ENCODE measurements at regions not wholly inside any gene's neighbourhood (a gene's known extent, or its start where the extent isn't known, plus 50 kb on each side); places are given as distances from the start of the nearest gene placed in this dataset.

DNA sequence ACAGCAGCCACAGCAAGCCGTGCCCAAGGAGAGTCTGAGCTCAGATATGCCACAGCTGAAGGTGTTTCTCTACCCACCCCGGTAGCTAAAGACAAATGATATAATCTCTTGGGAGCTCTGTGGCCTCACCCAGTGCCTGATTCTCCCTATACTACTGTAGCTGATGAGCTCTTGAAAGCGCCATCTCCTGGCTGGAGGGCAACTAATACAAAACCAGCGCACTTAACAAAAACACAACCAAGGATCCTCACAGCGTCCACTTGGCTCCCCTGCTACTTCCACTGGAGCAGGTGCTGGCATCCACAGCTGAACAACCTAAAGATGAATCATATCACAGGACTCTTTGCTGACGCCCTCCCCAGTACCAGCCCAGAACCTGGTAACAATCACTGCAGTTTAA lies 1212.0 kb downstream of the PCDH17 start:
- ChIA-PET POLR2A (no interaction called here), CTCF (interaction anchor here (0.9 kb wide), 1 partner anchor 12 kb away, joined by 3 read pairs; no protein-coding TSS in a partner anchor)
- DNase-seq = no peak
- H3K79me2 ChIP-seq (ENCODE audit: insufficient read depth) = no peaks in the 10 kb centered on the region
- H3K27me3 ChIP-seq (ENCODE audit: insufficient read depth) = no peaks in the 10 kb centered on the region
- no peak for TF ChIP-seq SMC3 (IDR thresholded peaks at IDR 0.05; ENCODE audit: low read depth, low read length)
- no peak overlapping the region for H3K4me3 ChIP-seq (ENCODE audit: low read depth in 2 of 2, low read length in 1 of 2)
- H4K20me1 ChIP-seq (ENCODE audit: insufficient read depth) = no peaks in the 10 kb centered on the region
- H3K9ac ChIP-seq = no peak overlapping the region
- H3F3A ChIP-seq (replicated peaks; ENCODE audit: insufficient read depth) = no peaks in the 10 kb centered on the region
- no peak overlapping the region for H2AFZ ChIP-seq (ENCODE audit: low read depth)
- no peaks in the 10 kb centered on the region for H3K9me3 ChIP-seq
- H3K4me2 ChIP-seq = no peak overlapping the region
- no peaks in the 10 kb centered on the region for H3K9me2 ChIP-seq
- H3K36me3 ChIP-seq (replicated peaks in 1 of 2; ENCODE audit: control insufficient read depth in 1 of 2, insufficient read depth in 2 of 2, low read length in 1 of 2) = no peaks in the 10 kb centered on the region
- no peak overlapping the region for H3K27ac ChIP-seq (ENCODE audit: low read depth in 2 of 2, low read length in 1 of 2)
- 59% methylated on average over 5 of the region's 6 CpGs for WGBS (ENCODE audit: low lambda C conversion rate)
- no peaks in the 10 kb centered on the region for H3K4me1 ChIP-seq (ENCODE audit: control insufficient read depth in 1 of 2, insufficient read depth in 2 of 2, low read depth in 1 of 2, low read length in 1 of 2)

DNA sequence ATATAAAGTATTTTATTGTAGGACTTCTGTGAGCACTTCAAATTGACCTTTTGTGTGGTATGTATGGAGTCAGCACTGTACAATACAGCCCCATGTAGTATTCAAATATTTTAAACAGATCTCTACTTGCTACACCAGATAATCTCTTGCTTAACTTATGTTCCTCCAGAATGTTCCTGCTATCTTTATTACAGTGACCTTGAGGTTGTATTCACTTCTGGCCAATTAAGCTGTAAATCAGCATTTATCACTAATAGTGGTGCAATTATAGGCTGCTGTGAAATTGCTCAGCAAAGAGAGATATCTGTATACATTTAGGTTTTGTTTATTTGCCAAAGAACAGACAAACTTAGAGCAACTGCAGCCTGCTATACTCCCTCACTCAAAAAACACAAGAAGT lies 1218.6 kb downstream of the PCDH17 start:
- Histone ChIP-seq H3K4me2 (no peak overlapping the region), H3K79me2 (ENCODE audit: insufficient read depth) (no peaks in the 10 kb centered on the region), H3K9ac (no peak overlapping the region), H3K9me3 (no peaks in the 10 kb centered on the region), H3K4me1 (ENCODE audit: control insufficient read depth in 1 of 2, insufficient read depth in 2 of 2, low read depth in 1 of 2, low read length in 1 of 2) (no peaks in the 10 kb centered on the region), H3K27me3 (ENCODE audit: insufficient read depth) (no peaks in the 10 kb centered on the region), H3K27ac (ENCODE audit: low read depth in 2 of 2, low read length in 1 of 2) (no peak overlapping the region), H3K4me3 (ENCODE audit: low read depth in 2 of 2, low read length in 1 of 2) (no peak overlapping the region), H3K9me2 (no peaks in the 10 kb centered on the region), H4K20me1 (ENCODE audit: insufficient read depth) (no peaks in the 10 kb centered on the region), H3F3A (replicated peaks; ENCODE audit: insufficient read depth) (no peaks in the 10 kb centered on the region), H3K36me3 (replicated peaks in 1 of 2; ENCODE audit: control insufficient read depth in 1 of 2, insufficient read depth in 2 of 2, low read length in 1 of 2) (no peaks in the 10 kb centered on the region), H2AFZ (ENCODE audit: low read depth) (no peak overlapping the region)
- ChIA-PET CTCF (no interaction called here), POLR2A (no interaction called here)
- no peak for DNase-seq
- TF ChIP-seq NRF1 (IDR thresholded peaks at IDR 0.05; ENCODE audit: low read depth, low read length) = no peak
- TF ChIP-seq, protein P1, sequence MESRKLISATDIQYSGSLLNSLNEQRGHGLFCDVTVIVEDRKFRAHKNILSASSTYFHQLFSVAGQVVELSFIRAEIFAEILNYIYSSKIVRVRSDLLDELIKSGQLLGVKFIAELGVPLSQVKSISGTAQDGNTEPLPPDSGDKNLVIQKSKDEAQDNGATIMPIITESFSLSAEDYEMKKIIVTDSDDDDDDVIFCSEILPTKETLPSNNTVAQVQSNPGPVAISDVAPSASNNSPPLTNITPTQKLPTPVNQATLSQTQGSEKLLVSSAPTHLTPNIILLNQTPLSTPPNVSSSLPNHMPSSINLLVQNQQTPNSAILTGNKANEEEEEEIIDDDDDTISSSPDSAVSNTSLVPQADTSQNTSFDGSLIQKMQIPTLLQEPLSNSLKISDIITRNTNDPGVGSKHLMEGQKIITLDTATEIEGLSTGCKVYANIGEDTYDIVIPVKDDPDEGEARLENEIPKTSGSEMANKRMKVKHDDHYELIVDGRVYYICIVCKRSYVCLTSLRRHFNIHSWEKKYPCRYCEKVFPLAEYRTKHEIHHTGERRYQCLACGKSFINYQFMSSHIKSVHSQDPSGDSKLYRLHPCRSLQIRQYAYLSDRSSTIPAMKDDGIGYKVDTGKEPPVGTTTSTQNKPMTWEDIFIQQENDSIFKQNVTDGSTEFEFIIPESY (IDR thresholded peaks at IDR 0.05; ENCODE audit: borderline replicate concordance, low read depth) = no peak
- TF ChIP-seq FOSL2 (IDR thresholded peaks at IDR 0.05; ENCODE audit: borderline replicate concordance, low read depth) = no peak
- TF ChIP-seq, protein P2, sequence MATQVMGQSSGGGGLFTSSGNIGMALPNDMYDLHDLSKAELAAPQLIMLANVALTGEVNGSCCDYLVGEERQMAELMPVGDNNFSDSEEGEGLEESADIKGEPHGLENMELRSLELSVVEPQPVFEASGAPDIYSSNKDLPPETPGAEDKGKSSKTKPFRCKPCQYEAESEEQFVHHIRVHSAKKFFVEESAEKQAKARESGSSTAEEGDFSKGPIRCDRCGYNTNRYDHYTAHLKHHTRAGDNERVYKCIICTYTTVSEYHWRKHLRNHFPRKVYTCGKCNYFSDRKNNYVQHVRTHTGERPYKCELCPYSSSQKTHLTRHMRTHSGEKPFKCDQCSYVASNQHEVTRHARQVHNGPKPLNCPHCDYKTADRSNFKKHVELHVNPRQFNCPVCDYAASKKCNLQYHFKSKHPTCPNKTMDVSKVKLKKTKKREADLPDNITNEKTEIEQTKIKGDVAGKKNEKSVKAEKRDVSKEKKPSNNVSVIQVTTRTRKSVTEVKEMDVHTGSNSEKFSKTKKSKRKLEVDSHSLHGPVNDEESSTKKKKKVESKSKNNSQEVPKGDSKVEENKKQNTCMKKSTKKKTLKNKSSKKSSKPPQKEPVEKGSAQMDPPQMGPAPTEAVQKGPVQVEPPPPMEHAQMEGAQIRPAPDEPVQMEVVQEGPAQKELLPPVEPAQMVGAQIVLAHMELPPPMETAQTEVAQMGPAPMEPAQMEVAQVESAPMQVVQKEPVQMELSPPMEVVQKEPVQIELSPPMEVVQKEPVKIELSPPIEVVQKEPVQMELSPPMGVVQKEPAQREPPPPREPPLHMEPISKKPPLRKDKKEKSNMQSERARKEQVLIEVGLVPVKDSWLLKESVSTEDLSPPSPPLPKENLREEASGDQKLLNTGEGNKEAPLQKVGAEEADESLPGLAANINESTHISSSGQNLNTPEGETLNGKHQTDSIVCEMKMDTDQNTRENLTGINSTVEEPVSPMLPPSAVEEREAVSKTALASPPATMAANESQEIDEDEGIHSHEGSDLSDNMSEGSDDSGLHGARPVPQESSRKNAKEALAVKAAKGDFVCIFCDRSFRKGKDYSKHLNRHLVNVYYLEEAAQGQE (IDR thresholded peaks at IDR 0.05; ENCODE audit: low read depth, low read length) = no peak
- no peak for TF ChIP-seq YY1 (IDR thresholded peaks at IDR 0.05; ENCODE audit: low read depth)
- TF ChIP-seq, protein P3, sequence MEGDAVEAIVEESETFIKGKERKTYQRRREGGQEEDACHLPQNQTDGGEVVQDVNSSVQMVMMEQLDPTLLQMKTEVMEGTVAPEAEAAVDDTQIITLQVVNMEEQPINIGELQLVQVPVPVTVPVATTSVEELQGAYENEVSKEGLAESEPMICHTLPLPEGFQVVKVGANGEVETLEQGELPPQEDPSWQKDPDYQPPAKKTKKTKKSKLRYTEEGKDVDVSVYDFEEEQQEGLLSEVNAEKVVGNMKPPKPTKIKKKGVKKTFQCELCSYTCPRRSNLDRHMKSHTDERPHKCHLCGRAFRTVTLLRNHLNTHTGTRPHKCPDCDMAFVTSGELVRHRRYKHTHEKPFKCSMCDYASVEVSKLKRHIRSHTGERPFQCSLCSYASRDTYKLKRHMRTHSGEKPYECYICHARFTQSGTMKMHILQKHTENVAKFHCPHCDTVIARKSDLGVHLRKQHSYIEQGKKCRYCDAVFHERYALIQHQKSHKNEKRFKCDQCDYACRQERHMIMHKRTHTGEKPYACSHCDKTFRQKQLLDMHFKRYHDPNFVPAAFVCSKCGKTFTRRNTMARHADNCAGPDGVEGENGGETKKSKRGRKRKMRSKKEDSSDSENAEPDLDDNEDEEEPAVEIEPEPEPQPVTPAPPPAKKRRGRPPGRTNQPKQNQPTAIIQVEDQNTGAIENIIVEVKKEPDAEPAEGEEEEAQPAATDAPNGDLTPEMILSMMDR (IDR thresholded peaks at IDR 0.05) = no peak
- no peak for TF ChIP-seq SMC3 (IDR thresholded peaks at IDR 0.05; ENCODE audit: low read depth, low read length)
- TF ChIP-seq, protein P4, sequence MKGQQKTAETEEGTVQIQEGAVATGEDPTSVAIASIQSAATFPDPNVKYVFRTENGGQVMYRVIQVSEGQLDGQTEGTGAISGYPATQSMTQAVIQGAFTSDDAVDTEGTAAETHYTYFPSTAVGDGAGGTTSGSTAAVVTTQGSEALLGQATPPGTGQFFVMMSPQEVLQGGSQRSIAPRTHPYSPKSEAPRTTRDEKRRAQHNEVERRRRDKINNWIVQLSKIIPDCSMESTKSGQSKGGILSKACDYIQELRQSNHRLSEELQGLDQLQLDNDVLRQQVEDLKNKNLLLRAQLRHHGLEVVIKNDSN (IDR thresholded peaks at IDR 0.05; ENCODE audit: borderline replicate concordance, low read depth) = no peak
